Fibroblast of the aortic adventitia (primary cell): ENCODE measurements at regions not wholly inside any gene's neighbourhood (a gene's known extent, or its start where the extent isn't known, plus 50 kb on each side); places are given as distances from the start of the nearest gene placed in this dataset.

ENCODE experiments used
- DNase-seq: peaks from one replicate; pipeline ENCODE4 v3.0.0-alpha.2; 2010; ENCODE audit warnings: low read depth
- H3K4me3 ChIP-seq: 2 replicates; pipeline ENCODE4 v1.5.1; 2011; ENCODE audit warnings: low read depth, mild to moderate bottlenecking, control low read depth, low read length, moderate library complexity
- CTCF ChIP-seq: IDR thresholded peaks from 2 replicates; pipeline ENCODE4 v1.5.1; 2011; ENCODE audit warnings: mild to moderate bottlenecking, low read length, control low read depth, inconsistent platforms; ENCODE audit not compliant: insufficient read depth

DNA sequence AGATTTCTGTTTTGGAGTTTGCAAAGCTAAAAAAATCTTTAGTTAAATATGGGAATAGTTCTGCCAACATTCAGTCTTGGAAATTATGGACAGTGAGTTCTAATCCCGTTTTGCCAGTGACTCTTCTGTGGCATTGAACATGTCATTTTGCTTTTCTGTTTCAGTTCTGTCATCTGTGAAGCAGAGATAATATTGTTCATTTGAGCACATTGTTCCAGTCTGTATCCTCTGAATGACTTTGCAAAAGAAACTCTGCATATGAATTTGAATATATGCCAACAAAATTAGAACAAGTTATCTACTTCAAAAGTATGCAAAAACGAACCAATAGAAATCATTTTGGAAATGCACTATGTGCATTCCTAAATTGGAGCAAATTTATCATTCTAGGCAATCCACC lies 746.0 kb upstream of the POT1 start:
- no peak for DNase-seq
- TF ChIP-seq CTCF: no peak
- no peak overlapping the region for H3K4me3 ChIP-seq

GRCh38 chr7:125675169-125675568 lies 745.5 kb upstream of the POT1 start:
- TF ChIP-seq CTCF: no peak
- no peak overlapping the region for H3K4me3 ChIP-seq
- DNase-seq: no peak

DNA sequence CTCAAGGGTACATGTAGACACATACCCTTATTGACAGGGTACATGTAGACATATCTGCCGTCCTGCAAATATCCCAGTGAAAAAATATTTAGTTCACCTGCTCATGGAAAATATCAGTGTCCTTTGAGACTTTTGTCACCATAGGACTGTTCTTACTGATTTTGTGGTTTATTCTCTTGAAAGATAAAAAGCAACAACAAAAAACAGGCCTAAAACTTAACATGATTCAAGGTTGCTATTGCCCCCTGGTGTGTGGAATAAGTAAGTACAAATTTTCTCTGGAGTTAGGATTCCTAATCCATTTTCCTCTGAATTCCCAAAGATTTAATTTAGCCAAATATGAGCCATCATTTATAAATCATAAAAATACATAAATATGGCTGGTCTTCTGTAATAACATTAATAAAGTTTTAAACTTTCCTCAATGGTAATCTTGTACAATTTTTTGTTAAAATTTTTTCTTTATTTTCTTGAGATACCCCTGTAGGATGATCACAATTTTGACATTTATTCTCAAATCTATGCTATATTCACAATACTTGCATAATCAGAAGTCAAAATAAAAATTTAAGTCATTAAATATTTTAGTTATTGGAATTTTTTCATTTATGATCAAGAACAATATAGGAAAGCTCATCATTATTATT lies 741.4 kb upstream of the POT1 start:
- peak; percentile 59 for TF ChIP-seq CTCF
- no peak overlapping the region for H3K4me3 ChIP-seq
- peak; percentile 52 for DNase-seq

DNA sequence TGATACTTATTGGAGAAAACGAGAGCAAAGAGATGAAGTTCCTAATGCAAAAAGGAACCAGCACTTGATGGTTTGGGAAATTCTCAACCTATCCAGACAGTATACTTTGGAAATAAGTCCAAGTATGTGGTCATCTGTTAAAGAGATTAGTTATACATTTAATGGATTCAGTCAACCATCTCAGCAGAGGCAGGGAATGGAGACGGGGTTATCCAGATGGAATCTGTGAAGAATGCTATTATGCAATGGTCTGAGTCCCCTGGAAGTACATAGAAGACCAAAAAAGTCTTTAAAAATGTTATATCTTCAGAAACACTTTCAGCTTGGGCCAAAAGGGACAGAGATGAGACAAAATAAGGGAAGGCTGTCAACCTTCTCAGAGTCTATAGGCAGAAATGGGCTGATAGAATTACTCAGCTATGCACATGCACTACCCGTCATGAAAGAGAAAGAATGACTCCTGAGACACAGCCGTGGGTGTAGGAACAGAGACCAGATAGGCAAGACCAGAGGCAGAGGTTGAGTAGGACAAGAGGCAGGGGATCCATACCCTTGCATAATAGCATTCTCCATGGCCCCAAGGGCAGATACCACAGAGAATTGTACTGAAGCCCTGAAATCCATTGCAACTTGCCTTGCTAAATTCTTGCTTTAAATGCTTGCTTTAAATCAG lies 738.8 kb upstream of the POT1 start:
- no peak overlapping the region for H3K4me3 ChIP-seq
- DNase-seq: peak; percentile 4
- no peak for TF ChIP-seq CTCF

GRCh38 chr7:125664625-125665024 lies 735.0 kb upstream of the POT1 start:
- no peak for DNase-seq
- TF ChIP-seq CTCF: no peak
- H3K4me3 ChIP-seq: no peak overlapping the region

DNA sequence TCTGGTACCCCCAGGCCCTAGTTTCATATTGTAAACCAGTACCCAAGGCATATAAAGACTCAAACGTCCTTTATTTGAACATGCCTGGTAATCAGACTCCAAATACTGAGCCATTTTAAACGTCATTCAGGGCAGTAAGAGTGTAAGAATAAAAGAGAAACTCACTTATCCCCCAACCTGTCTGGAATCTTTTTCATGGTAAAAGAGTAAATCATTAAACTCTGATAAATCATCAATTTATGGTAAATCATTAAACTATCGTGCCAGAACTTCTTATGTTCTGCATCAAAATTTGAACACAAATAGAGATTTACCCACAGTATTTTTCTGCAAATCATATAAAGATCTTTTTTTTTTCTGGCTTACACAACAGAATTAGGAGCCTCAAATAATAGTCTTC lies 734.3 kb upstream of the POT1 start:
- TF ChIP-seq CTCF: no peak
- DNase-seq: no peak

More for the DNA sequence above, 734.3 kb upstream of the POT1 start:
- H3K4me3 ChIP-seq: no peak overlapping the region
